ENCODE measurements at regions not wholly inside any gene's neighbourhood (a gene's known extent, or its start where the extent isn't known, plus 50 kb on each side); places are given as distances from the start of the nearest gene placed in this dataset.

GRCh38 chr3:88810455-88810854, 297.0 kb upstream of the EPHA3 start:
- no peaks in the 10 kb centered on the region for H3K27me3 Mint-ChIP-seq
- no peaks in the 10 kb centered on the region for H3K9me3 Mint-ChIP-seq (ENCODE audit: low read depth)
- no peak overlapping the region for H3K27ac Mint-ChIP-seq
- no peak for TF ChIP-seq CTCF (IDR thresholded peaks at IDR 0.05; ENCODE audit: unreplicated experiment)
- no peak overlapping the region for H3K4me3 Mint-ChIP-seq (ENCODE audit: low read depth)
- no peaks in the 10 kb centered on the region for H3K36me3 Mint-ChIP-seq (ENCODE audit: insufficient read depth)
- peaks cover 8% of the 10 kb centered on the region for H3K4me1 Mint-ChIP-seq (ENCODE audit: low read depth)
- no peak for DNase-seq (ENCODE audit: low spot score, unreplicated experiment)

GRCh38 chr3:88811096-88811495, 296.3 kb upstream of the EPHA3 start:
- no peaks in the 10 kb centered on the region for H3K36me3 Mint-ChIP-seq (ENCODE audit: insufficient read depth)

GRCh38 chr3:88812576-88812975, 294.8 kb upstream of the EPHA3 start:
- no peaks in the 10 kb centered on the region for H3K27me3 Mint-ChIP-seq
- TF ChIP-seq CTCF (IDR thresholded peaks at IDR 0.05; ENCODE audit: unreplicated experiment), result no peak
- H3K9me3 Mint-ChIP-seq (ENCODE audit: low read depth), result no peaks in the 10 kb centered on the region
- H3K27ac Mint-ChIP-seq, result no peak overlapping the region
- H3K36me3 Mint-ChIP-seq (ENCODE audit: insufficient read depth), result no peaks in the 10 kb centered on the region
- no peak overlapping the region for H3K4me3 Mint-ChIP-seq (ENCODE audit: low read depth)
- DNase-seq (ENCODE audit: low spot score, unreplicated experiment), result no peak
- H3K4me1 Mint-ChIP-seq (ENCODE audit: low read depth), result peaks cover 9% of the 10 kb centered on the region

More at GRCh38 chr3:88811096-88811495, 296.3 kb upstream of the EPHA3 start:
- no peak for DNase-seq (ENCODE audit: low spot score, unreplicated experiment)
- no peak overlapping the region for H3K4me3 Mint-ChIP-seq (ENCODE audit: low read depth)
- no peak for TF ChIP-seq CTCF (IDR thresholded peaks at IDR 0.05; ENCODE audit: unreplicated experiment)
- H3K27me3 Mint-ChIP-seq, result no peaks in the 10 kb centered on the region
- H3K4me1 Mint-ChIP-seq (ENCODE audit: low read depth), result peaks cover 12% of the 10 kb centered on the region
- H3K9me3 Mint-ChIP-seq (ENCODE audit: low read depth), result no peaks in the 10 kb centered on the region
- H3K27ac Mint-ChIP-seq, result no peak overlapping the region

GRCh38 chr3:88816445-88816844, 291.0 kb upstream of the EPHA3 start:
- Mint-ChIP-seq H3K4me1 (ENCODE audit: low read depth) (peaks cover 5% of the 10 kb centered on the region), H3K4me3 (ENCODE audit: low read depth) (no peak overlapping the region), H3K9me3 (ENCODE audit: low read depth) (no peaks in the 10 kb centered on the region), H3K27ac (no peak overlapping the region), H3K36me3 (ENCODE audit: insufficient read depth) (no peaks in the 10 kb centered on the region), H3K27me3 (no peaks in the 10 kb centered on the region)
- DNase-seq (ENCODE audit: low spot score, unreplicated experiment), result no peak
- no peak for TF ChIP-seq CTCF (IDR thresholded peaks at IDR 0.05; ENCODE audit: unreplicated experiment)

GRCh38 chr3:88824666-88825564, 282.5 kb upstream of the EPHA3 start:
- Mint-ChIP-seq H3K4me3 (ENCODE audit: low read depth) (no peak overlapping the region), H3K36me3 (ENCODE audit: insufficient read depth) (no peaks in the 10 kb centered on the region), H3K4me1 (ENCODE audit: low read depth) (no peaks in the 10 kb centered on the region), H3K9me3 (ENCODE audit: low read depth) (no peaks in the 10 kb centered on the region), H3K27me3 (no peaks in the 10 kb centered on the region), H3K27ac (no peak overlapping the region)
- DNase-seq (ENCODE audit: low spot score, unreplicated experiment), result no peak
- no peak for TF ChIP-seq CTCF (IDR thresholded peaks at IDR 0.05; ENCODE audit: unreplicated experiment)

All from progenitor cell of endocrine pancreas (in vitro differentiated cells).